GM20431 (cell line): ENCODE measurements at regions not wholly inside any gene's neighbourhood (a gene's known extent, or its start where the extent isn't known, plus 50 kb on each side); places are given as distances from the start of the nearest gene placed in this dataset.
"Not testable (repeated sequence)": the region's sequence is repeated elsewhere in the genome, so short reads cannot be mapped to it uniquely, and the experiment has no call there.

Experiments
- in situ Hi-C: fragments of 300-500 bp; cut with MseI, MboI; formaldehyde crosslinking; loops from one replicate; pipeline ENCODE4 v1.15.0; 2020; ENCODE audit warnings: low sequenced_read_pairs; ENCODE audit not compliant: unreplicated experiment

DNA sequence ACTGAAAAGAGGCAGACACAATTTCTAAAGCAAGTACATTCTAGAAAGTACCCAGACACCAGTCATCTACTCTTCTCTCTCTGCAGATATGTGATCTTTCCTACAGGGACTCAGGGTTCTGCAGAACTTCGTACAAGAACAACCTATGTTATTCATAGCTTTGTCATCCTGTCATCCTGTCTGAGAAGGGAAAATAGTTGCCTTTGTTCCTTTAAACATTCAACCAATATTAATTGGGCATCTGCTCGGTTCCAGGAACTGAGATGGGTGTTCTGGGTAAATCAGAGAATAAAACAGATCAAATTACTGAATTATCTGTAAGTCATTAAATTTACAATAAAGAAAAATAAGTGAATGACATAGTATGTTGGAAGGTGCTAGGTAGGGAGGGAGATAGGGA is 504.9 kb downstream of the MATN1 start:
- in situ Hi-C loops, result no loop called here

GRCh38 chr1:30216602-30217001 is 506.8 kb downstream of the MATN1 start:
- in situ Hi-C loops, result no loop called here

DNA sequence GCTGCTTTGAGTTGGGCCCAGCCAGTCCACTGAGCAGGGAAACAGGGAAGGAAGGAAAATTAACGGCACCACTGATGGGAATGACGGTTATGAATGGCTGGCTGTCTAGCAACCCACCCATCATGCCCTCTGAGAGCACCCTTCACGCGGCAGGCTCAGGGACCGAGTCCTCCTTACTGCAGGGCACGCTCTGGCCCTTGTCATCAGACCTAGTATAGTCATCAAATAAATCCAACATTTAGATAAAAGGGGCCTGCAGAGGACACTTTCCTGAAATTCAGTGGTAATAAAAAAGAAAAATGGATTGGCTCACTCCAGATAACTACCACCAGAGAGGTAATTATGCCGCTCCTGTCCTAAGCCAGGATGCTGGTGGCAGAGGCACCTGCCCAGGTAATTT is 509.4 kb downstream of the MATN1 start:
- in situ Hi-C loops, result no loop called here

- in situ Hi-C loops, result not testable (repeated sequence)
Measured at GRCh38 chr1:30207962-30208361, 515.4 kb downstream of the MATN1 start.

DNA sequence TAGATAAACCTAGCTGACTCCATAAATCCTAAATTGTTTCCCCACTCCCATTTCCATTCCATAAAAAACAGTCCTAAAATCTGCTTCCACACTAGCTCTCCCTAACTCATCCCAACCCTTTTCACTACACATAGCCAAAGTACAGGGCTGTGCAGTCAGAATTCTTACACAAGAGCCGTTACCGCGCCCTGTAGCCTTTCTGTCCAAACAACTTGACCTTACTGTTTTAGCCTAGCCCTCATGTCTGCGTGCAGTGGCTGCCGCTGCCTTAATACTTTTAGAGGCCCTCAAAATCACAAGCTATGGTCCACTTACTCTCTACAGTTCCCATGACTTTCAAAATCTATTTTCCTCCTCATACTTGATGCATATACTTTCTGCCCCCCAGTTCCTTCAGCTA is 516.8 kb downstream of the MATN1 start:
- in situ Hi-C loops, result not testable (repeated sequence)

DNA sequence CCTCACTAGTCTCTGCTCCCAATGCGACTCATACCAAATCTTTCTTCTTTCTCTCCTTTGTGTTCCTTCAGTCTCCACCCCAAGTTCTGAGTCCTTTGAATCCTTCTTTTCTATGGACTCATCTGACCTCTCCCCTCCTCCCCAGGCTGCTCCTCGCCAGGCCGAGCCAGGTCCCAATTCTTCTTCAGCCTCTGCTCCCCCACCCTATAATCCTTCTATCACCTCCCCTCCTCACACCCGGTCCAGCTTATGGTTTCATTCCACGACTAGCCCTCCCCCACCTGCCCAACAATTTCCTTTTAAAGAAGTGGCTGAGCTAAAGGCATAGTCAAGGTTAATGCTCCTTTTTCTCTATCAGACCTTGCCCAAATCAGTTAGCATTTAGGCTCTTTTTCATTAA is 518.5 kb downstream of the MATN1 start:
- in situ Hi-C loops, result not testable (repeated sequence)

GRCh38 chr1:30201015-30201414 is 522.4 kb downstream of the MATN1 start:
- in situ Hi-C loops, result no loop called here

DNA sequence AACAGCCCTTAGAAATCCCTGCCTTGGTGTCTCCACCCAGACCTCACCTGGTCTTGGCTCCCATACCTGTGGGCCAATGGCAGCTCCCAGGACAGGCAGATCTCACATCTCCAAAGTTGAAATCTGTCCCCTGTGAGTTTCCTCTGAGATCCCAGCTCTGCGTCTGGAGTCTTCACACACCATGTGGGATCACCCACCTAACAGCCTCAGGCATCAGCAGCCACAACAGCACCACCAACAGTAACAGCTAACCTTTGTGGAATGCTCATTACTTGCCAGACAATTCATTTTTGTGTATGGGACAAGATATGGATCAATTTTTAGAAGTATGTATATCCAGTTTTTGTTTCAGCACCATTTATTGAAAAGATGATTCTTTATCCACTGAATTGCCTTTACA is 523.2 kb downstream of the MATN1 start:
- in situ Hi-C loops, result no loop called here

DNA sequence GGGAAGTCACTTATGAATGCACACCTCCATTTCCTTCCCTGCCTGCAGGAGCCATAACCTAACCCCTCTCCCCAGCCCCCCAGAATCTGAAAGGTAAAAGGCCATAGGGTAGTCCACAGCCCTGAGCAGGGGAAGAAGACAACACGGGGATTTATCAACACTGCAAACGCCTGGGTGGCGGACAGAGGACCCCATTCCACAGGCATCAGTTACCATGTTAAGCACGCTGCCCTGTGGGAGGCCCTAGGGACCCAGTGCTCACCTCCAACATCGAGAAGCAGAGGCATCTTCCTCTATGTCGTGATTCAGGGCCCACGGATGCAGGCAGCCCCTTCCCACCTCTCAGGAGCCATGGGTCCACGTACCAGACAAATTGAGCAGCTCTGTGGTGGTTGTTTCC is 523.8 kb downstream of the MATN1 start:
- in situ Hi-C loops, result no loop called here

DNA sequence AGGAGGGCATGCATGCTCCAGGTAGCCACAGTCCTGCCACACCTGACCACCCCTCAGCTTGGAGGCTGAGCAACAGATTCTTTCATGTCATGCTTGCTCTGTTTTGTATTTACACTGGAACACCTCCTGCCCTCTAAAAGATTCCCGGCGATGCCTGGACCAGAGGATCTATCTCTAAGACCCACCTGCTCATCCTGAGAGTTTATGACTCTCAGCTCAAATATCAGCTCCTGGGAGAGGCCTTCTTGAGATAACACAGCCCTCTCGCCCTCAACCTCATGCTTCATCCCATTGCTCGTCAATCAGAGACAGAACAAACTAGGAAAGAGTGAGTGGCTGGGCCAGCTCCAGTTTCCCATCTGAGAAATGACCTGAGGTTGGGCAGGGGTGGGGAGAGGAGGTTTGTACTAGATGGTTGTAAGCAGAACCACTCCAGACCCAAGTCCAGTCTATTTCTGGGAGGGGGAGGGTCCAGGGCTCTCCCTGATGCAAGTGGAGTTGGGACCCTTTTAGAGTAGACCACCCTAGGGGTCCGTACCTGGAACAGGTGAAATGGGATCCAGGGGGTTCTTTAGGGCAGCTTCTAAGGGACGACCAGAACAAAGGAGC is 524.5 kb downstream of the MATN1 start:
- in situ Hi-C loops, result no loop called here

DNA sequence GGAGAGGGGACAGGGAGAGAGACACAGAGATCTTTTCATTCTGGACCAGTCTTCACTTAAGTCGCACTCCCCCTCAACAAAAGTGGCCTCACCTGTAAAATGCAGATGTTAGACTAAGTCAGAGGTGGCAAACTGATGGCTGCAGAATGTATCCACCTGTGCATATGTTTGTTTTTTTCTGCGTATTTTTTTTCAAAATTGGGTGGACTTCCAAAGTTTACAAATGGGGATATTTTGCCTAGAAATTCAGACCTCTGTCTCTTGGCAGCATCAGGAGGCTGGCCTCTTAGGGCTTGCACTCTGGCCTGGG is 525.0 kb downstream of the MATN1 start:
- in situ Hi-C loops, result no loop called here

DNA sequence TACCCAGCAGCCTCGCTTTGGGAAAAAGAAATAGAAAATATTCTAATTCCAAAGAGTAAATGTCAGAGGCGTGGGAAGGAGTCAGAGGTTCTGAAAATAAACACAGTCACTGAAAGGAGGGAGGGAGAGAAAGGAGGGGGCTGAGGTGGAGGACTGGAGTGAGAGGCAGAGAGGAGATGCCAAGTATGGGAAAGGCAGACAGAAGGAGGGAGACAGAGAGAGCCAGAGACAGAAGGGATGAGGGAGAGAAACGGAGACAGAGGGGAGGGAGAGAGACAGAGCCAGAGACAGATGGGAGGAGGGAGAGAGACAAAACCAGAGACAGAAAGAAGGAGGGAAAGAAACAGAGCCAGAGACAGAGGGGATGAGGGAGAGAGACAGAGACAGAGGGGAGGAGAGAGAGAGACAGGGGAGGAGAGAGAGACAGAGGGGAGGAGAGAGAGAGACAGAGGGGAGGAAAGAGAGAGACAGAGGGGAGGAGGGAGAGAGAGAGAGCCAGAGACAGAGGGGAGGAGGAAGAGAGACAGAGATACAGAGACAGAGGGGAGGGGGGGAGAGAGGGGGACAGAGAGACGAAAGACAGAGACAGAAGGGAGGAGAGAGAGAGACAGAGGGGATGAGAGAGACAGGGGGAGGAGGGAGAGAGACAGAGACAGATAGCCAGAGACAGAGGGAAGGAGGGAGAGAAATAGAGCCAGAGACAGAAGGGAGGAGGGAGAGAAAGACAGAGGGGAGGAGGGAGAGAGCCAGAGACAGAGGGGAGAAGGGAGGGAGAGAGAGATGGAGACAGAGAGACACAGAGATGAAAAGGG is 525.5 kb downstream of the MATN1 start:
- in situ Hi-C loops, result no loop called here

DNA sequence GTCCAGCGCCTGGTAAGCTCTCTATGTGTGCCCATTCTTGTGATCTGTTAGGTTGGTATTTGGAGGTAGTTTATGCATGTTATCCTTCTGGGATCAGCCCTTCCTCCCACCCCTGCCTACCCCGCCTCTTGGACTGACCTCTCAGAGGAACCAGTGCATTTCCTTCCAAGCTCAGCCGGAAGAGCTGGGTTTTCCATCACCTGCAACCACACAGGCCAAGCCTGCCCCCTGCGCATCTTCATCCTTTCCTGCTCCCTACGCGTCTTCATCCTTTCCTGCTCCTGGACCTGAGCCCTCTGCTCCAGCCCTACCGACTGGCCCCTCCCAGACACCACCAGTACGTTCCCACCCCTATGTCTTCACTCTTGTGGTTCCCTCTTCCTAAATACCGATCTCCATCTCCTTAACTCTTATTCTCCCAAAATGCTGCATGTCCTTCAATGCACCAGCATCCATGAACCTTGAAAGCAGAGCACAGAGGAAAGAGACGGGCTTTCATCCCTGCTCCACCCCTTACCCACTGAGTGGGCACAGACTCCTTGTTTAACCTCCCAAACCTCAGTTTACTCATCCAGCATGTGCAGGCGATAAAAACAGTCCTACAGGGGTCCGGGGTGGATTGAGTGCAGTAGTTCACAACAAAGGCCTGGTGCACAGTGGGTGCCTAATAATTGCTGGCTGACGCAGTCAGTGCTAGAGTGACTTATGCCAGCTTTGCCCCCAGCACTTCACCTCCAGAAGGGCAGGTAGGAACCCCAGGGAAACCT is 526.3 kb downstream of the MATN1 start:
- in situ Hi-C loops, result no loop called here

GRCh38 chr1:30196457-30196856 is 526.9 kb downstream of the MATN1 start:
- in situ Hi-C loops, result no loop called here

DNA sequence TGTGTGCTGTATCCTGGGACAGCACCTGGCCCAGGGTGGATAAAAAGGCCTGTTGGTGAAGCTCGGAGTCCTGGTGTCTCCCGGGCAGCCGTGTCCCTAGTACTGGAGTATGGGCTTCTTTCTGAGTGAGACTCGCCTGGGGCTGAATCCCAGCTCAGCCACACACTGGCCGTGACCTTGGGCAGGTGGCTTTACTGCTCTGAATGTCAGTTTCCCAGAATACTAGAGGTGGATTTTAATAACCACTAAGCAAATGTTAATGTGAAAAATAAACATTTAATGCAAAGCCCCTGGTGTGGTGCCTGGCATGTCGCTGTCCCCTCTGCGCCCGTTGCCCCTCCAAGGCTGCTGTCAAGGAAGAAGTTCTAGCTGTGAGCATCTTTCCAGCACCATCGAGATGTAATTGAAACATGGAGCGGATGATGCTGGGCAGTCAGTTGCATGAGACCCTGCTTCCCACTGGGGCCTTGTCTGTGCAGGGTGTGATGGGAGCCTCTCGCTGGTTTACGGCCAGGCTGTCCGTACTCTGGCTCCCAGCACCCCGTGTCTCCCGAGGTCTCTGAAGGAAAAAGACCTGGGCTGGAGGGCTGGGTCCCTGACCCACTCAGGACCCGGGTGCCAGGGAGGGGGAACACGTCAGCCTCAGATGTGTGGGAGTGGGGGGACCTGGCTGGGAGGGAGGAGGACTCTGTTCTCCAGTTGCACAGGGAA is 527.8 kb downstream of the MATN1 start:
- in situ Hi-C loops, result no loop called here

- in situ Hi-C loops, result no loop called here
Measured at GRCh38 chr1:30194741-30195423, 528.5 kb downstream of the MATN1 start.

DNA sequence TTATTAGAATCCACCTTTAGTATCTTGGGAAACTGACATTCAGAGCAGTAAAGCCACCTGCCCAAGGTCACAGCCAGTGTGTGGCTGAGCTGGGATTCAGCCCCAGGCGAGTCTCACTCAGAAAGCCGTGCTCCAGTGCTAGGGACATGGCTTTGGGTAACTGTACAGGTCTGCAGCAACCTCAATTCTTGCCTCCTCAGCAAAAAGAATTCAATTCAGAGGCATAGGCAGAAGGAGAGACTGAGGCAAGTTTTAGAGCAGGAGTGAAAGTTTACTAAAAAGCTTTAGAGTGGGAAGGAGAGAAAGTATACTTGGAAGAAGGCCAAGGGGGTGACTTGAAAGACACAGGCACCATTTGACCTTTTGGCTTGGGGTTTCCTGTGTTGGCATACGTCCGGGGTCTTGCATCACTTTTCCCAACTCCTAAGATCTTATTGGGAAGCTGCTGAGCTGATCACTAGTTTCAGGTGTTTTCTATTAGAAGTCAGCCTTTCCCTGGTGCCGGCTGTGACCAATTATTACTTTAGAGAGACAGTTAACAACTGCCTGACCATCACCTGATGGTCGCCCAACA is 529.3 kb downstream of the MATN1 start:
- in situ Hi-C loops, result no loop called here

DNA sequence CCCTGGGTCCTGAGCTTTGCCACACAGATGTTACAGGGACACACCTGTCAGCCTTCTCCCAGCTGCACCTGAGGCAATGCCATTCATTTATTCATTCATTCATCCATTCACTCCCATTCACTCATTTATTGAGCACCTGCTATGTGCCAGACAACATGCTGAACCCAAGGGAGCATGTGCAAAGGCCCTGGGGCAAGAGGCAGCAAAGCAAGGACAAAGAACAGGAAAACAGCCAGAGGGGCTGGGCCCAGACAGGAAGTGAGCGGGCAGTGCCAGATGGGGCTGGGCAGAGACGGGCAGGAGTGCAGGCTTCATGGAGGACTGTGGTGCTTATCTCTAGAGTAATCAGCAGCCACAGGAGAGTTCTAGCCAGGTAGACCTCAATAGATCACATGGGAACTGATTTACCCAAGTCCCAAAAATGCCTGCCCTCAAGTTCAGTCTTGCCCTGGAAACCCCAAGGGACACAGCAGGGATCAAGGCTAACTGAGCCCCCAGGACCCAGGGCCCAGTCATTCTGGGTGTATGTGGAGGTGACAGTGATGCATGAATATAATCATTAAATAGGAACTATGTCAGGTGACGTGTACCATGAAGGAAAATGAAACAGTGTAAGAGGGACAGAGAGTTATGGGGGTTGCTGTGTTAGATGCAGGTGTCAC is 530.3 kb downstream of the MATN1 start:
- in situ Hi-C loops, result no loop called here

DNA sequence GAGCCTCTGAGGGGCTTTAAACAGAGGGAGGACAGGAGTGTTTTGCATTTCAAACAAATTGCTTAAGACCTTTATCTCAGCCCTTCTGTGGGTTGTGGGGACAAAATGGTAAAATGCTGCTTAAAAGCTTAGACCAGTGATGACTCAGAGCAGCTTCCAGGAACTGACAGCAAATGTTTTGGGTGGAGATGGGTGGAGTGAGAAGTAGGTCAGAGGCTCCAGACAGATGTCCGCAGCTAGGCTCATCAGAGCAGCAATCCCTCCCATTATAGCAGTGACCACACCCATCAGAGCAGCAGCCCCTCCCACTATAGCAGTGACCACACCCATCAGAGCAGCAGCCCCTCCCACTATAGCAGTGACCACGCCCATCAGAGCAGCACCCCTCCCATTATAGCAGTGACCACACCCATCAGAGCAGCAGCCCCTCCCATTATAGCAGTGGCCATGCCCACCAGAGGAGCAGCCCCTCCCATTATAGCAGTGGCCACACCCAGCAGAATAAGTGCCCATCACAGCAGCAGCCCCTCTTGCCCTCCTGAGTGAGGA is 532.2 kb downstream of the MATN1 start:
- in situ Hi-C loops, result no loop called here
